MG63 (cell line): ENCODE measurements at regions not wholly inside any gene's neighbourhood (a gene's known extent, or its start where the extent isn't known, plus 50 kb on each side); places are given as distances from the start of the nearest gene placed in this dataset.
"Not testable (repeated sequence)": the region's sequence is repeated elsewhere in the genome, so short reads cannot be mapped to it uniquely, and the experiment has no call there.

ENCODE experiments used
- DNase-seq: peaks from one replicate; pipeline ENCODE4 v3.0.0-alpha.2; 2020
- H3K27me3 ChIP-seq: fragments of 250-450 bp; sonication (Bioruptor Pico); 2 replicates; pipeline ENCODE4 v1.5.1; 2020; ENCODE audit warnings: mild to moderate bottlenecking, moderate library complexity
- H3K36me3 ChIP-seq: fragments of 250-450 bp; sonication (Bioruptor Pico); 2 replicates; pipeline ENCODE4 v1.5.1; 2020; ENCODE audit warnings: mild to moderate bottlenecking, moderate library complexity
- H3K4me3 ChIP-seq: fragments of 250-450 bp; sonication (Bioruptor Pico); 2 replicates; pipeline ENCODE4 v1.5.1; 2020; ENCODE audit warnings: mild to moderate bottlenecking, moderate library complexity
- H3K9me3 ChIP-seq: fragments of 250-450 bp; sonication (Bioruptor Pico); 2 replicates; pipeline ENCODE4 v1.5.1; 2020; ENCODE audit warnings: mild to moderate bottlenecking, moderate library complexity

DNA sequence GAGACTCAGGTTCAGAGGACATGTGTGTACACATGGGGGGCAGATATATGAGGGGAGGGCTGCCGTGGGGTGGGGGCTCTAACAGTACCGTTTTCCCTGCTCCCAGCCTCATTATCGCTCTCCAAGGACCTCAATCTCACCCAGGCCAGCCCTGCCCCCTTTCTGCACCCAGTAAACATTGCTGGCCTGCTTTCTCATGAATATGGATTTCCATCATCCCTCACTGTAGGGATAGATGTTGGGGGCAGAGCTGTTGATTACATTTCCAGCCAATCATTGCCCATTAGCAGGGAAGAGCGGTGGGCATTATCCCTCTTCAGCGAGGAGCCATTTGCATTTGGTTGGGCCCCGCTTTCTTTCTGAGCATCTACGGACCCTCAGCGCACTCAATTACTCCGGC, 273.8 kb downstream of the RPS6KC1 start:
- no peak for DNase-seq
- Histone ChIP-seq H3K9me3 (no peaks in the 10 kb centered on the region), H3K36me3 (no peaks in the 10 kb centered on the region), H3K4me3 (no peak overlapping the region), H3K27me3 (no peaks in the 10 kb centered on the region)

DNA sequence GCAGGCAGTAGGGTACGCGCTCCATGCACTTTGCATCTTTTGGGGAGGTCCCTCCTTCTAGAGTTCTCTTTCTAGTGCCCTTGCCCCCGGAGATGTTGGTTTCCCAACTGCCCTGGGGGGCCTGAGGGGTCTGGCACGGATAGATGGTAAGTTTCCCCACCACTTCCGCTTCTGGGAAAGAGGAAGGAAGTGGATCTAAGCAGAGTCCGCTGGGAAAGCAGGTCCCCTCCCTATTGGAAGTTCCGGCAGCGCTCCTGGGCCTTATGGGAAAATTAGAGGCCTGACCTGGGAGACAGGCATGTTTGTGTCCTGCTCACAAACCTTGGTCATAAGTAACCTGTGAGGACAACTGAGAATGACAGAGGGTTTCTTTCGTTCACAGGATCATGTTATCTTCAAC, 274.4 kb downstream of the RPS6KC1 start:
- no peaks in the 10 kb centered on the region for H3K36me3 ChIP-seq
- no peaks in the 10 kb centered on the region for H3K9me3 ChIP-seq
- no peak for DNase-seq
- no peak overlapping the region for H3K4me3 ChIP-seq
- H3K27me3 ChIP-seq: no peaks in the 10 kb centered on the region

DNA sequence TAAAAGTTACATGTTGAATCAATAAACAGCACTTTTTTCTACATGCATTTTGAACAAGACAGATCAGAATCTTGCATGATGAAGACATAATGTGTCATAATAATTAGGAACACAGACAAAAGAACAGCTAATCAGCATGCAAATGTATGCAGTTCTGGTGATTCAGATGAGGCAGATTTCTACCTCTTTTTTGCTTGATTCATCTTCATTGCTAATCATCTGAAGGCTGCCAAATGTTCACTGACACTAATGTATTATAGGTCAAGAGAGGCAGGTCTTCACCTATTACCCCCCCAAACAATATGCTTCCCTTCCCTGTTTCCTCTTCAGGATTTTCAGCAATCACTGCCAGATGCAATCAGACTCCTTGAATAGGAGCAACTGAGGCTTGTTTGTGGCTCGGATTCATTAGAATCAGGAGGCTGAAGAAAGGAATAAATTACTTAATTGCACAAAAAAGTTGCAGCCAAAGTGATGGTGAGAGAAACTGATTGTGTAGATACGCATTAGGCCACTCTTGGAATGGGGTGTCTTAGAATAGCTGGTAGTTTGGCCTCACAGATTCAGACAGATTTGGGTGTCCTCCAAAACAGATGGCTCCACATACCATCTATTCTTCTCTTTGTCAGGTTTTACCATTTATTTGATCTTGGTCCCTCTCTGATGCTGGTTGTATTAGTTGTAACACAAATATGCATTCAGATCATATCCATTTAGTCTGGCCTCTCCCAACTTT, 275.4 kb downstream of the RPS6KC1 start:
- no peaks in the 10 kb centered on the region for H3K9me3 ChIP-seq
- no peak overlapping the region for H3K4me3 ChIP-seq
- DNase-seq: no peak
- no peaks in the 10 kb centered on the region for H3K36me3 ChIP-seq
- no peaks in the 10 kb centered on the region for H3K27me3 ChIP-seq

DNA sequence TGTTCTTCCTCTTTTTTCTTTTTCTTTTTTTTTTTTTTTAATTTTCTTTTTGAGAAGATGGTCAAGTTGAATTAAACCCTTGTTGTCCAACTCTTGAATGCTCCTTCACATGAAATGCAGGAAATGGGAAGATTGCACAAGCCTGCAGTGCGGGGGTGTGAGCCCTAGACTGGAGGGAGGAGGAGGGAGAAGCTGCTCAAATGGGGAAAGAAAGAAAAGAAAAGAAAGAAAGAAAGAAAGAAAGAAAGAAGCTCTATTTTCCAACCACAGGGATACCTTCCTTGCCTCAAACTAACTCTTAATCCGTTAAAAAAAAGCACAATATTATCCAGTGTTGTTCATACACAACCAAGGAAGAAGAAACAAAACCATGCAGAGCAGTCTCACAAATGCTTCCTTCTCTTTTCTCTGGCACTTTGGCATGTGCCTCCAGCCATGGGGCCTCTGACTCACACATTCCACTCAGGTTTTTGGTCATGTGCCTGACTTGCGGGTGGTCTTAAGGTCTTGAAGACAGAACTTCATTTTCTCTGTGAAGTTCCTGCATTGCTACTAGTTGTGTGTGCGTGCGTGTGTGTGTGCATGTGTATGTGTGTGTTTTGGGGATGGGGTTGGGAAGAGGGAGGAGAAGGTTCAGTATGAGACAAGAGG, 276.1 kb downstream of the RPS6KC1 start:
- peak; percentile 57 for DNase-seq
- H3K36me3 ChIP-seq: no peaks in the 10 kb centered on the region
- H3K9me3 ChIP-seq: no peaks in the 10 kb centered on the region
- H3K27me3 ChIP-seq: no peaks in the 10 kb centered on the region
- H3K4me3 ChIP-seq: no peak overlapping the region

DNA sequence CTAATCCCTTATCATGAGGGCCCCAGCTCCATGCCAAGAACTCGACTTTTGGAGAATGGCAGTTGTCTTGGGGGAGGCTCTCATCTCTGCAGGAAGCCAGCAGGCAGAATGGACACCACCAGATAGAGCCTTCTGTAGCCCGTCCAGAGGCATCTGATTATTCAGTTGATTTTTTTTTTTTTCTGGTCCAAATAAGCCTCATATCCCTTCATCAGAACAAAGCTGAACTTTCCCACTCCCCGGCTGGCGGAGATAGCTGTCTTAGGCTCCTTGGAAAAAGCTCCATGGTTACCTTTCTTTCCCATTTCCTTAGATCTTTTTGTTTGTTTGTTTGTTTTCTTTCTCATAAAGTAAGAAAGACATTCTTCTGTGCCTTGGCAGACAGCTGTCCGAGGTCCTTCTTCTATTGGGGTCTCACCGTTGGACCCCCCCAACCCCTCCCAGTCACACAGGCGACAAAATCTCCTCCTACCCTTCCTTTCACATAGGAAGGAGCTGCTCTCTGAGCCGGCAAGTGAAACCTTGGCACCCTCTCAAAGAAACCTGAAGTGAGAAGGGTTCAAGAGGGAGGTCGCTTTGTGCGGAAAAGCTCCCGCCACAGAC, 278.5 kb downstream of the RPS6KC1 start:
- Histone ChIP-seq H3K27me3 (no peaks in the 10 kb centered on the region), H3K4me3 (no peak overlapping the region), H3K36me3 (no peaks in the 10 kb centered on the region), H3K9me3 (no peaks in the 10 kb centered on the region)
- DNase-seq: no peak

DNA sequence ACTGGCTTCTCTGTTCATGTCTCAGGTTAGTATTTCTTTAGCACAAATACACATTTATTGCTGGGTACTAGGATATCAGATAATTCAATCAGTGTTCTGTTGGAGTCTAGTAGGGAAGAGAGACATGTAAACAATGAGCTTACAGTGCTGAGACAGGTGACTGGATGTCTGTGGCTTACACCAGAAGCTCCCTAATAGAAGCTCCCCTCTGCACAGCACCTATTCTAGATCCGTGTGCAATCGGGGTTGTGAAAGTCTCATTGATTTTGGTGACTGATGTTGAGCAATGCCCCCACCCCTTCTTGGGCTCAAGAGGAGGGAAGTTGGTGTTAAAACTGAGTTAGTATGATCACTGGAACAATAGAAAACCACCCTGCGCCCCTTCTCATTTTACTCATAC, 279.2 kb downstream of the RPS6KC1 start:
- Histone ChIP-seq H3K4me3 (no peak overlapping the region), H3K27me3 (no peaks in the 10 kb centered on the region), H3K36me3 (no peaks in the 10 kb centered on the region), H3K9me3 (no peaks in the 10 kb centered on the region)
- no peak for DNase-seq

DNA sequence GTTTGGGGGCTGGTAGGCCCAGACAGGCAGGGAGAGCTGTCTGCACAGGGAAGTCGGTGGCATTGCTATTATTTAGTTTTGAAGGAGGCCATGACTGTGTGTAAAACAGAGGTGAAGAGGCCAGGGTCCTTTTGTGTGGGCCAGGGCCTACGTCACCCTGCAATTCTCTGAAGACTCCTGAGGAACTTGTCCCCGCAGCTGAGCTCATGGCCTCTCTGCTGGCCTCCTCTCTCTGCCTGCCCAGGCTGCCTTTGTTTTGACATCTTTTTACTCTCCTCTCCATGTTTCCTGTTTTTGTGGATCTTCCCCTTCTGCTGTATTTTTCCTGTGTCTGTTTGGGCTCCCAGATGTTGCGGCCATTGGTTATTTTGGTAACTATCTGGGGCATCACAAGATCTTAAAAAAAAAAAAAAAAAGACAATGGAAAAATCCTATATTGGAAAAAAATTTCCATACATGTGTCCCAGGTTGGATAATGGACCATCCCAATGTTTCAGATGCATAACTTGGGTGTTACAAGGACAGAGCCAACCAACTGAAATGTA, 280.7 kb downstream of the RPS6KC1 start:
- no peak overlapping the region for H3K4me3 ChIP-seq
- no peak for DNase-seq
- H3K9me3 ChIP-seq: no peaks in the 10 kb centered on the region
- no peaks in the 10 kb centered on the region for H3K27me3 ChIP-seq
- no peaks in the 10 kb centered on the region for H3K36me3 ChIP-seq

DNA sequence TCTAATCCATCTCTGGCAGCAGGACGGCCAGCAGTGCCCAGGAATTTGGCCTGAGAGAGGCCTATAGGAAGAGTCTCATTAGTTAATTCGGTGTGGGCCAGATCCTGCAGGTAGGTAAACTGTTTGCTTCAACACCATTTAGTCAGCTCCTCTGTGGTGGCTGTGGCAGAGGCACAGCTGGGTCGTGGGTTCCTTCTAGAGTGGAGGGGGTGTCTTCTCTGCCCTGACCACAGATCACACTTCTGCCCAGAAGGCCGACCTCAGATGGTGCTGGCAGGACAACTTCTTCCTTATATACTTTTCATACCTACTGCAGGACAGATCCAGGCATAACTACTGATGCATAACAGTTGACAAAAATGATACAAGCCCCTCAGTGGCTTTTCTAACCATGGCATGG, 281.4 kb downstream of the RPS6KC1 start:
- no peak for DNase-seq
- no peaks in the 10 kb centered on the region for H3K27me3 ChIP-seq

DNA sequence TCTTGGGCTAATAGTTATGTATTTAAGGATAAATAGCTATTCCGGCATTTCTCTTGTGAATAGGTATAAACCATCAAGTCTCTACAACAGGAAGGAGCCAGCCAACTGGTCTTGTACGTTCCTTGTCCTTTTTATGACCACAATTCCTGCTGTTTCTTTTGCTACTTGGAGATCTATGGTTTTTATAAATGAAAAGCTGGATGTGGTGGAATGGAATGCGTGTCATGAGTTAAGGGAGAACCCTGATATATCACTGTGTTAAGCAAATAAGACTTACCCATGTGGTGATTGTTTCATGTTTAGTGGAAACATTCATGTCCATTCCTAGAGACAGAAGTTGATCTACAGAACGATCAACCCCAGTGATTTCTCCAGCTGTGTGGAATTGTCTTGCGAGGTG, 282.1 kb downstream of the RPS6KC1 start:
- Histone ChIP-seq H3K9me3 (no peaks in the 10 kb centered on the region), H3K36me3 (no peaks in the 10 kb centered on the region), H3K27me3 (no peaks in the 10 kb centered on the region), H3K4me3 (no peak overlapping the region)
- DNase-seq: no peak

More for the DNA sequence above, 281.4 kb downstream of the RPS6KC1 start:
- no peaks in the 10 kb centered on the region for H3K9me3 ChIP-seq
- H3K4me3 ChIP-seq: no peak overlapping the region
- H3K36me3 ChIP-seq: no peaks in the 10 kb centered on the region

DNA sequence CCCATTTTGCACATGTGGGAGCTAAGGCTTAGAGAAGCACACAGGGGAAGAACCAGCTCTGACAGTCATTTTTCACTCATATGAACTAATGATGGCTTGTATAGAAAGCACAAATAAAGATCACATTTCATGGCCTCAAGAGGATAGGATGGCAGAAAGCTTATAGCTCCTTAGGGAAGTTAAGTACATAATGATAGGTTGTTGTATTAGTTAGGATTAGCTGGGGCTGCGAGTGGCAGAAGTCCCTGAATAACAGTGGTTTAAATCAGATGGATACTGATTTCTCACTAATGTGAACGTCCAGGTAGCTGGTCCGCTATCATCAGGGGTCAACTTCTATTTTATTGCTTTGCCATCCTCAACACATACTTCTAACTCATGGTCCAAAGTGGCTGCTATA, 284.0 kb downstream of the RPS6KC1 start:
- Histone ChIP-seq H3K4me3 (no peak overlapping the region), H3K36me3 (no peaks in the 10 kb centered on the region), H3K9me3 (no peaks in the 10 kb centered on the region), H3K27me3 (no peaks in the 10 kb centered on the region)
- no peak for DNase-seq

DNA sequence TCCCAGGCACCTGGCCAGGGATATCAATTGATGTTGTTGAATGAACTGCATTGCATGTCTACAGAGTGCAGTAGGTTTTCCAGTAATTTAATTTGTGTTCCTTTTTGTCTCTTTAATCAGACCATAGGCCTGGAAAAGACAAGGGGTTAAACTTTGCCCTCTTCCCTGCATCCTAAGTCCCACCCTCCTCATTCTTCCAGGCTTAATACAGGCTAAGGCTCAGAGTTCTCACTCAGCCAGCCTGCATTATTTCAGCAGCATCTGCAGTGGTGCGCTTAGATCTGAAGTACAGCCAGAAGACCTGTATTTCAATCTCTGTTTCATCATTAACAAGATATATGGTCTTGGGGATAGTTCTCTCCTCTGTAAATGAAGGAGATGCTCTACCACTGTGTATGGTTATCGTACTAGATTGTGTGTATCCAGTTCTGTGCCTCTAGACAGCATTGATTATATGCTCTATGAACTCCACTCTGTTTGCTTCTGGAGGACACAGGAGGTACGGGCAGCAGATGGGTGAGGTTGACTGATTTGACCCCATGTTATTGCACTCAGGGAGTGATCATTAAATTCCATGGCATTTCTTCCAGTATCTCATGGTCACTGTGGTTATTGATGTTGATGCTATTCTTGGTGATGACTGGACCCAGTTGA, 286.1 kb downstream of the RPS6KC1 start:
- H3K36me3 ChIP-seq: no peaks in the 10 kb centered on the region
- no peaks in the 10 kb centered on the region; the same call in 1 of the 2 replicates for H3K27me3 ChIP-seq

DNA sequence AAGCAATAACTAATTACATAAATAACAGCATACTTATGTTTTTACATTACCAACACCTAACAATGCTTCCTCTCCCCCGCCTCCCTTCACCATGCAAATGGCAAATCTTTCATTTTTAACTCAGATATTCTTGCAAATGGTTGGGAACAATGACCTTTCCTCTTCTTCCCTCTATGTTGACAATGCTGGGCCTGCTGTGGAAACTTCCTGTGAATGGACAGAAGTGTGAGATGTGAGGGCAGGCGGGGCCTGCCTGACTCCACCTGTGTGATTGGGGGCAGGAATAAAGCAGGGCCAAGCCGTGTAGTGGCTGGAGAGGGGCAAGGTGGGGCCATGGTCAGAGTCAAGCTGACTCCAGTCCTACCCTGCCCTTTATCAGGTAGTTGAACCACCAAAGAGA, 289.6 kb downstream of the RPS6KC1 start:
- H3K36me3 ChIP-seq: no peaks in the 10 kb centered on the region
- no peaks in the 10 kb centered on the region for H3K9me3 ChIP-seq
- H3K27me3 ChIP-seq: no peaks in the 10 kb centered on the region; the same call in none of the 2 replicates
- no peak overlapping the region for H3K4me3 ChIP-seq
- DNase-seq: no peak

More for the DNA sequence above, 286.1 kb downstream of the RPS6KC1 start:
- DNase-seq: no peak
- Histone ChIP-seq H3K9me3 (no peaks in the 10 kb centered on the region), H3K4me3 (no peak overlapping the region)

DNA sequence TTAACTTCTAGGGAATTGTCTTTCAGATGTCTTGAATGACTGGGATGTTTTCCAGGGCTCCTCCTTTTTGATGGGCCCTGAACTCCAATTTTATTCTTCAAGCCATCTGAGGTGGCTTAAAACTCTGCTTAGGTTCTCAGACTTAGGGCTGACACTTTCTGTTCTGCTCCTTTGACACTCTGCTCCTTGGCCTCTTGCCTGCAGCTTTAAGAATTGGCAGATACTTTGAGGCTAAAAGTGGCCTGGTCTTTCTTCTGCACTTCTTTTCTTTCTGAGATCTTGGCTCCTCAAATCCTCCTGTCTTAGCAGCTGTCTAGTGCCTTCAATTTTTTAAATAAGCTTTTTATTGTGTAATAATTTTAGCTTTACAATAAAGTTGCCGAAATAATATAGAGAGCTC, 294.6 kb downstream of the RPS6KC1 start:
- no peaks in the 10 kb centered on the region; the same call in none of the 2 replicates for H3K27me3 ChIP-seq
- no peak overlapping the region for H3K4me3 ChIP-seq
- no peaks in the 10 kb centered on the region for H3K36me3 ChIP-seq
- H3K9me3 ChIP-seq: no peaks in the 10 kb centered on the region
- no peak for DNase-seq

DNA sequence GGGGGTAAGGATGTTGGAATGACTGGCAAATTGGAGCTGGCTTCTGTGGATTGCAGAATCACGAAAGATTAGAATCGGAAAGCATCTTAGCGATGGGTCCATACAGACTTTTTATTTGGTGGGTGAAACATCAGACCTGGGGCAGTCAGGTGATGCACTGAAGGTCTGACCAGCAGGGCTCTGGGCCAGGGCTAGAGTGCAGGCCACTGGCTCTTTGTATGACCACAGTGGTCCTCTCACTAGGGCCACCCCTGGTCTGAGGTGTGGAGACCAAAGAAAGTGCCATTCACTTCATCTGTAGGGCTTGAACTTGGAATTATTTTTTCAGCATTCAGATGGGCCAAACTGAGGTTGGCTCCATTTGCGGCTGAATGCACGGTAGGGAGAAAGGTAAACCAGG, 306.4 kb downstream of the RPS6KC1 start:
- H3K27me3 ChIP-seq: 0 out of 2 replicates have a peak, but pooled peaks cover 3% of the 10 kb centered on the region
- H3K36me3 ChIP-seq: no peaks in the 10 kb centered on the region
- no peak overlapping the region for H3K4me3 ChIP-seq
- DNase-seq: no peak
- H3K9me3 ChIP-seq: no peaks in the 10 kb centered on the region

DNA sequence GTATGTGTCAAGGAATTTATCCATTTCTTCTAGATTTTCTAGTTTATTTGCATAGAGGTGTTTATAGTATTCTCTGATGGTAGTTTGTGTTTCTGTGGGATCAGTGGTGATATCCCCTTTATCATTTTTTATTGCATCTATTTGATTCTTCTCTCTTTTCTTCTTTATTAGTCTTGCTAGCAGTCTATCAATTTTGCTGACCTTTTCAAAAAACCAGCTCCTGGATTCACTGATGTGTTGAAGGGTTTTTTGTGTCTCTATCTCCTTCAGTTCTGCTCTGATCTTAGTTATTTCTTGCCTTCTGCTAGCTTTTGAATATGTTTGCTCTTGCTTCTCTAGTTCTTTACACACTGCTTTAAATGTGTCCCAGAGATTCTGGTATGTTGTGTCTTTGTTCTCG, 307.3 kb downstream of the RPS6KC1 start:
- not testable (repeated sequence) for H3K36me3 ChIP-seq, DNase-seq, H3K4me3 ChIP-seq

DNA sequence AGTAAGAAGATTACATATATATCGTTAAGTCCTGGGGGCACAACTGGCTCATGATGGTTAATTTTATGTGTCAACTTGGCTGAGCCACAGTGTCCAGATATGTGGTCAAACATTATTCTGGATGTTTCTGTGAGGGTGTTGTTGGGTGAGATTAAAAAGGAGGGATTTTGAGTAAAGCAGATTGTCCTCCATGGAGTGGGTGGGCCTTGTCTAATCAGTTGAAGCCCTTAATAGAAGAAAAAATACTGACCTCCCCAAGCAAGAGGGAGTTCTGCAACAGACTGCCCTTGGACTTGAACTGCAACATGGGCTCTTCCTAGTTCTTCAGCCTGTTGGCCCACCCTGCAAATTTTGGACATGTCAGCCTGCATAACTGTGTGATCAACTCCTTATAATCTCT, 311.6 kb downstream of the RPS6KC1 start:
- Histone ChIP-seq H3K27me3 (no peaks in the 10 kb centered on the region), H3K36me3 (no peaks in the 10 kb centered on the region), H3K4me3 (no peak overlapping the region), H3K9me3 (no peaks in the 10 kb centered on the region)
- no peak for DNase-seq

More for the DNA sequence above, 307.3 kb downstream of the RPS6KC1 start:
- not testable (repeated sequence) for H3K9me3 ChIP-seq, H3K27me3 ChIP-seq
